ENCODE measurements at regions not wholly inside any gene's neighbourhood (a gene's known extent, or its start where the extent isn't known, plus 50 kb on each side); places are given as distances from the start of the nearest gene placed in this dataset.
"Not testable (repeated sequence)": the region's sequence is repeated elsewhere in the genome, so short reads cannot be mapped to it uniquely, and the experiment has no call there.

DNA sequence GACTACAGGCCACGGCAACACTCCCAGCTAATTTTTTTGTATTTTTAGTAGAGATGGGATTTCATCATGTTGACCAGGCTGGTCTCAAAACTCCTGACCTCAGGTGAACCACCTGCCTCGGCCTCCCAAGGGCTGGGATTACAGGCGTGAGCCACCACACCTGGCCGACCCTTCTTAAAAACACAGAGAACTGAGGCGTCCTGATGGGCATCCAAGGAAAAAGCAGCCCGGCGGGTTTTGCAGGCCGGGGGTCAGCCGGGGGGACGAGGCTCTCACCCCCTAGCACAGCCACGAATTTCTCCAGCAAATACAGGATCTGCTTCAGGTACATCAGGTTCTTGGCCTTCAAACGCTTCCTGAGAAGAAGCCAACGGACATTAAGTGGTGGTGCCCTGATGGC is 178.9 kb downstream of the KLRB1 start:
- CTCF ChIA-PET; DNase-seq (ENCODE audit: extremely low spot score); POLR2A ChIA-PET: not testable (repeated sequence)

DNA sequence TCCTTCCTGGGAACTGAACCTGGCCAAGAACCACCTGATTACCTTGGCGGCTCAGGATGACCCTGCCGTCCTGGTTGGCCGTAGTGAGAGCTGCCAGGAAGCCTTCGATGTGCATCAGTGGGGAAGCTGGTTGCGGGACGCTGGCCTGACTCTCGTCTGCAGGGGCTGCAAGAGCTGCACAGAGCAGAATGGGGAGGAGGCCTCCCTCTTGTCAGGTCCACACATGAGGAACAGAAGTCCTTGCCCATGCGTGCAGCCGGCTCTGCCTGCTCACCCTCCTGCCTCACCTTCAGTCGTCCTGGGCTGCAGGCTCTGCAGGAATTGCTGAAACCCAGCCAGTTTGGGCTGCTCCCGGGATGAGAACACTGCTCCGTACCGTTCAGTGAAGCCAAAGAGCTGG is 182.3 kb downstream of the KLRB1 start:
- CTCF ChIA-PET; POLR2A ChIA-PET; DNase-seq (ENCODE audit: extremely low spot score): not testable (repeated sequence)

DNA sequence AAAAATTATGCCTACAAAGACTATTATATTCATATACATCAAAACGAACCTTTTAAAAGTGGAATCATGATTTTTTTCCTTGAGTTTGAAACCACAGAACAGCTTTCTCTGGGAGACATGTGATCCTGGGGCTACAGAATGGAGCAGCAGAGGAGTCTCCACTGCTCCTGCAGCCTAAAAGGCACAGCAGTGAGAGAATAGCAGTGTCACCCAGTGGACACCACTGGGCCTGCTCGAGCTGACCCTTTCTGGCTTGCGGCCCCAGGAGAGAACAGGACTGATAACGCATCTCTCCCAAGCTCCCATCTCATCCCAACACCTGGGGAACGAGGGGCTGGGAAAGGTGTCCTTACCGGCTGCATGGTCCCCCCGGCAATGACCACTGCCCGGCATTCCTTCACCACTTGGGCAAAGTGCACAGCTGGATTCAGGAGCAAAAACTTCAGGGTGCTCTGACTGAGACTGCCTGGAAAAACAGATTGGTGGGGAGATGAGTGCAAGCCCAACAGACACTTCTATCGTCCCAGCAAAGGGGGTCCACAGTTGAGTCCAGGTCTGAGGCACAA is 183.5 kb downstream of the KLRB1 start:
- POLR2A ChIA-PET; DNase-seq (ENCODE audit: extremely low spot score); CTCF ChIA-PET: not testable (repeated sequence)

DNA sequence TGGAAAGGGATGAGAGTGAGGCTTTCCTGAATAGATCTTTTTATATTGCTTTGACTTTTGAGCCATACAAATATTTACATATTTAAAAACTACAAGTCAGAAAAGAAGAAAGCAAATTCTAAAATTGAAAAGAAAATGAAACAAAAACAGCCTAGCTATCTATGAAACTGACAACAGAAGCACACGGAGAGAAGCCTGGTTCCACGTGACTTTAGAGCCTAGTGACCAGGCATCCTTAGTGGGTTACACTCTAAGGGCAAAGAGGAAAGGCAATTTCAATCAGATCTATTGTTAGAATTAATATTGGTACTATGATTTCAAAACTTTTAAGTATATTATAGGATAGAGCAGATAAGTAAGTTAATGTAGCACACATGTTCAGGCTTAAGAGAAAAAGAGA is 185.0 kb downstream of the KLRB1 start:
- DNase-seq (ENCODE audit: extremely low spot score); CTCF ChIA-PET; POLR2A ChIA-PET: not testable (repeated sequence)

DNA sequence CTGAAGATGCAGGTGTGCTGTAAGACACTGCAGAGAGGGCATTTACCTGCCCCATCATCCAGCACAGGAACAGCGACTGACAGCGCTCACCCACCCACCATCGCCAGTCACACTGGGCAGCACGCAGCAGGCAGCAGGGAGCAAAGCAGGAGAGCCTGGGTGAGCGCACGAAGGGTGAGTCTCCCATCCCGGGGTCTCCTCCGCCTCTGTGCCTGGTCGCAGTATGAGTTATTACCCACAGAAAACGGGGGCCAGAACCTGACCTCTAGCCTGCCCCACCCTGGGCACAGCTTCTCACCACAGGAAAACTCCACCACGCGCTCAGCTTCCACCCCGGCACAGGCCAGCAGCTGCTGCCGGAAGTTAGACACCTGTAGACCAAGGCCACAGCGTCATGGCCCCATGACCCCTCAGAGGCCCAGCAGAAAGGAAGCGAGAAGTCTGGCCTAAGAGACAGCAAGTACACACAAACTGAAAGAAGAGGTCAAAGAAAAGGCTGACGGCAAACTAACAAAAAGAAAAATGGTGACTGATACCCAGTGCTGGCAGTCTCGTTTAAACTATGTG is 186.1 kb downstream of the KLRB1 start:
- POLR2A ChIA-PET; DNase-seq (ENCODE audit: extremely low spot score); CTCF ChIA-PET: not testable (repeated sequence)

DNA sequence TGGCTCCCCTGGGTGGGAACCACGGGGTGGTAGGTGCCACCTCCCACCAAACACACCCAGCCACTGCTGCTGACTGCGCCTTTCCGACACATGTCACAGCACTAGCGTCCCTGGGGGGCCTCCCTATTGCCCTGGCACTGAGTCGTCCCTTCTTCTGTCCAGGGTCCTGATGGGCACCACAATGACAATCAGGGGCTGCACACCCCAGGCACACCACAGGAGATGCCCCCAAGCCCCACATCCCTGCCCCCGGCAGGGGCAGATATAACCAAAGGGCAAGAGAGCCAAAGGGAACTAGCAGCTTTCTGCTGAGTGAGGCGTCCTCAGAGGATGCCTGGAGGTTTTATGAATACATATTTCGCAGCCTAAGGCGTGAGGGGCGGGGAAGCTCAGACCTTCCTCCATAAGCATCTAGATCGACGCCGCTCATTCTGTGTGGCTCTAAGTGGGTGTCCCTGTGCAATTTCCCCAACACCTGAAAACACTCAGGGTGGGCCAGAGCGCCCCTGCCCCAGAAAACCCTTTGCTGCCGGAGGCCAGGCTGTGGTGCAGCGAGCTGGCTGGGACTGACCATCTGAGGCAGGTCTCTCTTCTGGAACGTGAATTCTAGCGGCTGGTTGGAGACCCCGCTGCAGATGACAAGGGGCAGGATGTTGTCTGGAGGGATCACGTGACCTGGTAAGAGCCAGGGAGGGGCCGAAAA is 186.7 kb downstream of the KLRB1 start:
- POLR2A ChIA-PET; CTCF ChIA-PET; DNase-seq (ENCODE audit: extremely low spot score): not testable (repeated sequence)

DNA sequence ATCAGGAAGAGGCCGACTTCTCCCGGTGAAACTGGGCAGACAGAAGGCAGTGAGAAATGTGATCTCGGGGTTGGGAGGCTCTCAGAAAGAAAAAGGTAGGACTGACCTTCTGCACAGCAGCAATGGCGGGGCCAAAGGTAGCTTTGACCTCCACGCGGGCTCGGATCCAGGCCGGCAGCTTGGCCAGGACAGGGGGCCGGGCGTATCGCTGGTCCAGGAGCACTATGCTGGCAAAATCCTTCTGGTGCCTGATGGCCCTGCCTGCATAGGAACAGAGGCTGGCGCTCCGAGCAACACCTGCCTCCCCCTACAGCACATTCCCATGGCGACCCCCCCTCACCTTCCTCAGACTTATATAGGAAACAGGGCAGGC is 189.1 kb downstream of the KLRB1 start:
- POLR2A ChIA-PET; CTCF ChIA-PET; DNase-seq (ENCODE audit: extremely low spot score): not testable (repeated sequence)

DNA sequence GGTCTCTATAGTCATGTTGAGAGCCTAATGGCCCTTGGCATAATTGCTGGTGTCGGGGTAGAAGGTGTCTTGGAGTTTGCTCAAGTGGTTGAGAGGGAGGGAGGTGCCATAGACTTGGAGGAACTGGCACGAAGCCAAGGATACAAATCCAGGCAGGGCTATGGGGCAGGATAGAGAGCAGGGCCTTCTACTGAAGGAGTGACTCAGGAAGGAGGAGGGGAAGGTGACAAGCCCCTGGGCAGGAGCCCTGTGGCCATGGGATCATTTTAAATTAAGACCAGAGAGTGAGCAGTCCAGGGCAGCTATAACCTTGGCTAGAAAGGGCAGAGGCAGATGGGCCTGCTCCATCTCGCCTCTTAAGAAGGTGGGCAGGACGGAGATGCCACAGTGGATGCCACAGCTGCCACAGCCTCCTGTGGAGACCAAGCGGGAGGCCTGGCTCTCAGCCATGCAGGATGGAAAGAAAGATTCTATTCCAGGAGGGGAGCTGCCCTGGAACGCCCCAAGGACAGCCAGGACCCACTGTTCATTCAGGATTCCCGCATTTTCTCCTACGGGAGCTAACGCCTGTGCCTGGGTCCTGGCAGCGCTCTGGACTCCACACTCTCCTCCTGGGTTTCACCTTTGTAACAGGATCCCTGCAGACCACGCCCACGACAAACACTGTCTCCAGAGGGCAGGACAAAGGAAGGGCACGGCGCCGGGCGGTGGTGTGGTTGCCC is 189.6 kb downstream of the KLRB1 start:
- POLR2A ChIA-PET; CTCF ChIA-PET; DNase-seq (ENCODE audit: extremely low spot score): not testable (repeated sequence)

DNA sequence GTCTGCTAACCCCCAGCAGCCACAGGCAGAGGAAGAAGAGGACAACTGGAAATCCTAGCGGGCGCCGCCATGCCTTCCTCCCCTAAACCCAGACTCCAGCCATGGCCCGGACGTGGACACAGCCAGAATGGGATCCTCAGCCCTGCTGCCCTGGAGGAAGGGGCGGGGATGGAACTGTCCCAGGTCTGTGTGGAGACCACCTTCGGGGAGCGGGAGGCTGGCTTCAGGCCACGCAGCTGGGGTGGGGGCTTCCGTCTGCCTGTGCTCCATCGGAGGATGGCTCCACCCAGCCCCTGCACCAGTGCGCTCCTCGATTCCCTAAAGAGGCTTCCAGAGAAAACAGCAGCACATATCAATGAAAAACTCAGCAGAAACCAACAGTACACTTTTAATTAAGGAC is 190.4 kb downstream of the KLRB1 start:
- CTCF ChIA-PET; DNase-seq (ENCODE audit: extremely low spot score); POLR2A ChIA-PET: not testable (repeated sequence)

DNA sequence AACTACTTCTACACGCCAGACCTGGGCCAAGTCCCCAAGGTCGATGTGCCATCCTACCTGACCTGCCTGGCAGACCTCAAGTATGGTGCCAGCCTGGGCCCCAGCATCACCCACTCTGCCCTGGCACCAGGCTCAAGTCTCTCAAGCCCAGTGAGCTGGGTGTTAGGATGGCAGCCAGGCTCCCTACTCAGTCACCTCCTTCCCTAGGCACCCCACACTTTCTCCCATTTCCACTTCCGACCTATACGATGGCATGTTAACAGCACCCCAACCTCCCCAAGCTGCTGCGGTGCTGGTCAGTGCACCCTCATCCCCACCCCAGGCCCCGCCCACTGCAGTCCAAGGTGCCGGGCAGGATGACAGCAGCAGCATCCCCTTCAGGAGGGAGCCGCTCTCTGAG is 191.4 kb downstream of the KLRB1 start:
- POLR2A ChIA-PET, CTCF ChIA-PET: not testable (repeated sequence)

DNA sequence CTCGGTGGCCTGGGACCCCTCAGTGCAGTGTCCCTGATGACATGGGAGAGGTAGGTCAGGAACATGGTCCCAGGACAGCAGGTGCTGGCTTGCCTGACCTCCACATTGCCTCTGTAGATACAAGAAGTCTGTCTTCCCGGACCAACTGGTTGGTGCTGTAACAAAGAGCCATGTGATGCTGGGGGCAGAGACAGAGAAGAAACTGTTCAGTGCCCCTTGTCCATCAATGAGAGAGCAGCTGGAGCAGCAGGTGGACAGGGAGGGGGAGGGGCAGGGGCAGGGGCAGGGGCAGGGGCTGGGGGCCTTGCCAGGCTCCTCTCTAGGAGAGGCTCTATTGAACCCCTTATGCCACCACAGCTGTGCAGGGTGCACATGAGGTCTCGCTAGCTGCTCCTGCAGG is 191.8 kb downstream of the KLRB1 start:
- POLR2A ChIA-PET; DNase-seq (ENCODE audit: extremely low spot score); CTCF ChIA-PET: not testable (repeated sequence)

More for the DNA sequence above, 191.4 kb downstream of the KLRB1 start:
- DNase-seq (ENCODE audit: extremely low spot score): not testable (repeated sequence)

DNA sequence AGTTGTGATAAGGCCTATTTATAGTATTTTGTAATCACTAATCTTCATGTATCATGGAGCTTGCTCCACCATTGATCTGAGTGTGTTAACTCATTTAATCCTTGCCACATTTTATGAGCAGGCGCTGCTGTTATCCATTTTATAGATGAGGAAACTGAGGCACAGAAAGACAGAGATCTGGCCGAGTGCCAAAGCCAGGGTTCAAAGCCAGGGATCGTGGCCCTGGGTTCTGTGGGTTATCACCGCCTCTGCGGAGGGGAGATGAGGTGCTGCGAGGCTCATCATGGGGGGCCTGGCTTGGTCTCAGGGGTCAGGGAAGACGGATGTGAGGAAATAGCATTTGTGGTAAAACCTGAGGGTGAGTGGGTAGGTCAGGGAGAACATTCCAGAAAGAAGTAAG is 193.9 kb downstream of the KLRB1 start:
- CTCF ChIA-PET; DNase-seq (ENCODE audit: extremely low spot score); POLR2A ChIA-PET: not testable (repeated sequence)

DNA sequence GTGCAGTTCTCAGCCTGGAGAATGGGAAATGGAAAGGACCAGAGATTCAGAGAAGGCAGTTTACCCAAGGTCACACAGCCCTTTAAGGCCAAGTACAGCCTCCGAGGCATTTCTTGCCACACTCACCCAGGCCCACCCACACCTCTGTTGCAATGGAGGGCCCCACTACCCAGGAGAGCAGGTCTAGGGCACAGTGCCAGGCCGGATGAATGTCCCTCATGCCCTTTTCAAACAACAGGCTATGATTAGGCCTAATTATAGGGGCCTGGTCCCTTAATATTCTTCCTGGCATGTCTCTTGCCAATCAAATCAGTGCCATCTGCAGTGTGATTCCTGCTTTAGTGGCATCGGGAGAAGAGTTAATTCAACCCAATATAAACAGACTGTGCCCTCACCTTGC is 195.3 kb downstream of the KLRB1 start:
- POLR2A ChIA-PET; CTCF ChIA-PET; DNase-seq (ENCODE audit: extremely low spot score): not testable (repeated sequence)

DNA sequence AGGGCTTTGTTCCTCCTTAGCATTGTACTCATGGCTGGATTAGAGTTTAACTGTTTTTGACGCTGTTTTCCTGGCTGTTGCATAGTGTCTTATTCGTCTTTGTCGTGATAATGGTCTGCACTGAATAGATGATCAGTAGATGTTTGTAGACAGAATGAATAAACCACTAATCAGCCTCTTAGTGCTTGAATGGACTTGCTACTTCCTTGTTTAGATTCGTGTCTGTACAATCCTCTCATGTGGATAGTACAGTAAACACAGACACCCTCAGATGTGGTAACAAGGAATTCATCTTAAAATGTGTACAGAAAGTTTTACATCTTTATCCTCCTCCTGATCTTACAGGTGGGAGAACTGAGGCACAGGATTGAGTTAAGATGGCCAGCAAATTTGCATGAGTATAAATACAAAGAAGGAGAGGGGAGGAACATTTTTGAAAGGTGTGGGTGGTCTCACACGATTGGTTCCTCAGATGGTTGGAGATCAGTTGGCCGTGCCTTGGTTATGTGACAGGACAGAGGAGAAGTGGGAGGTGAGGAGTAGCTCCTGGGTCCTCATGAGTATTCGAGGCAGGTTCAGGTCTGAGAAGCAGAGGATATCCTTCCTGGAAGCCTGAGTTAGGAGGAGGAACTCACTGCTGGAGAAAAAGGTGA is 196.0 kb downstream of the KLRB1 start:
- CTCF ChIA-PET, POLR2A ChIA-PET: not testable (repeated sequence)
- DNase-seq (ENCODE audit: extremely low spot score): peak; percentile 44

DNA sequence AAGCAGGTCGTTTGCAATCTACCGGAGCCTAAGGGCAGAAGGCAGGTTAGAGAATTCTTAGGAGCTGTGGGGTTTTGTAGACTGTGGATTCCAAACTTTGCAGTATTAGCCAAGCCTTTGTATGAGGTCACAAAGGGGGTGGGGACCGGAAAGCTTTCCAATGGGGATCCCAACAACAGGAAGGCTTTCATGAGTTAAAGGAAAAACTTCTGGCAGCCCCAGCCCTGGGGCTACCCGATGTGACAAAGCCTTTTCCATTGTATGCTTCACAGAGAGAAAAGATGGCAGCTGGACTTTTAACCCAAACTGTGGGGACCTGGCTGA is 199.2 kb upstream of the PZP start:
- POLR2A ChIA-PET; DNase-seq (ENCODE audit: extremely low spot score): not testable (repeated sequence)

More for the DNA sequence above, 199.2 kb upstream of the PZP start:
- CTCF ChIA-PET: not testable (repeated sequence)

Data from GM10248 (cell line).